CD4-positive, alpha-beta memory T cell (primary cell): ENCODE measurements at regions not wholly inside any gene's neighbourhood (a gene's known extent, or its start where the extent isn't known, plus 50 kb on each side); places are given as distances from the start of the nearest gene placed in this dataset.
A peak's percentile ranks its signal among the peaks of the same experiment; 100 is the strongest.

Source experiments
- CTCF ChIA-PET: fragments of 350-600 bp; sonication (Branson Sonifier 250); formaldehyde crosslinking; loops from one replicate; lab custom pipeline; 2021; ENCODE audit warnings: inconsistent platforms; ENCODE audit not compliant: partially characterized antibody; lab: Charles Lee
- POLR2A ChIA-PET: fragments of 350-600 bp; sonication (Branson Sonifier 250); formaldehyde crosslinking; loops from one replicate; lab custom pipeline; 2021; ENCODE audit not compliant: partially characterized antibody; lab: Charles Lee
- DNase-seq, 5 donors: peaks; one replicate each; pipeline versions ENCODE4 v3.0.0 to v3.0.0-alpha.2; 2020 to 2022; ENCODE audit warnings: mixed read lengths in 1 of 5
- H3K27ac ChIP-seq: one replicate; pipeline ENCODE4 v1.7.0; 2013; ENCODE audit warnings: low read depth, low read length
- H3K27me3 ChIP-seq: 2 replicates; pipeline ENCODE4 v1.7.0; 2013; ENCODE audit warnings: mild to moderate bottlenecking, low read length, moderate library complexity; ENCODE audit not compliant: insufficient read depth
- H3K36me3 ChIP-seq: 2 replicates; pipeline ENCODE4 v1.7.0; 2013; ENCODE audit warnings: mild to moderate bottlenecking, low read length, moderate library complexity; ENCODE audit not compliant: insufficient read depth
- H3K4me1 ChIP-seq: 2 replicates; pipeline ENCODE4 v1.7.0; 2013; ENCODE audit warnings: mild to moderate bottlenecking, low read length, moderate library complexity; ENCODE audit not compliant: insufficient read depth
- H3K4me3 ChIP-seq, 2 donors: one replicate each; pipeline ENCODE4 v1.7.0; 2013; ENCODE audit warnings: low read length in 2 of 2, mild to moderate bottlenecking in 1 of 2
- H3K9me3 ChIP-seq, 2 donors: one replicate each; pipeline ENCODE4 v1.7.0; 2013; ENCODE audit warnings: low read length in 2 of 2, control low read depth in 1 of 2; ENCODE audit not compliant: control insufficient read depth in 1 of 2
- H3K27ac Mint-ChIP-seq, 7 donors: one replicate each; pipeline ENCODE4 v1.8.0; 2020 to 2021; ENCODE audit warnings: mixed read lengths in 7 of 7, mild to moderate bottlenecking in 6 of 7, inconsistent platforms in 3 of 7, moderate library complexity in 3 of 7
- H3K27me3 Mint-ChIP-seq, 2 donors: one replicate each; pipeline ENCODE4 v1.8.0; 2020 to 2021; ENCODE audit warnings: mixed read lengths in 2 of 2
- H3K36me3 Mint-ChIP-seq, 2 donors: one replicate each; pipeline ENCODE4 v1.8.0; 2020 to 2021; ENCODE audit warnings: mixed read lengths in 2 of 2, inconsistent platforms in 1 of 2, mild to moderate bottlenecking in 1 of 2
- H3K4me1 Mint-ChIP-seq, 4 donors: one replicate each; pipeline ENCODE4 v1.8.0; 2020 to 2021; ENCODE audit warnings: mixed read lengths in 4 of 4, mild to moderate bottlenecking in 1 of 4
- H3K4me3 Mint-ChIP-seq, 8 donors: one replicate each; pipeline ENCODE4 v1.8.0; 2020 to 2021; ENCODE audit warnings: mixed read lengths in 8 of 8, mild to moderate bottlenecking in 7 of 8, moderate library complexity in 6 of 8, inconsistent platforms in 3 of 8
- H3K9me3 Mint-ChIP-seq, 8 donors: one replicate each; pipeline ENCODE4 v1.8.0; 2020 to 2021; ENCODE audit warnings: mixed read lengths in 8 of 8, mild to moderate bottlenecking in 5 of 8, inconsistent platforms in 3 of 8, moderate library complexity in 1 of 8
- intact Hi-C: fragments of 100-400 bp; cut with micrococcal nuclease; formaldehyde crosslinking; loops from one replicate; pipeline ENCODE4 v1.15.1; 2023

- Histone ChIP-seq H3K9me3 (no peaks in the 10 kb centered on the region), H3K4me3 (no peak overlapping the region), H3K27me3 (no peaks in the 10 kb centered on the region), H3K4me1 (no peaks in the 10 kb centered on the region), H3K27ac (no peak overlapping the region), H3K36me3 (no peaks in the 10 kb centered on the region)
- Mint-ChIP-seq H3K4me3 (no peak overlapping the region), H3K27me3 (peaks cover 2 to 5% of the 10 kb centered on the region in 2 donors), H3K4me1 (no peaks in the 10 kb centered on the region), H3K36me3 (no peaks in the 10 kb centered on the region), H3K27ac (no peak overlapping the region), H3K9me3 (peaks cover 0 to 3% (median 0%) of the 10 kb centered on the region in 8 donors)
- POLR2A ChIA-PET = no interaction called here
- DNase-seq = no peak
- intact Hi-C loops = no loop called here
- CTCF ChIA-PET = no interaction called here
These were observed 127.0 kb downstream of the INHBB start for GRCh38 chr2:120472891-120473309.

GRCh38 chr2:120473522-120474271 is 127.8 kb downstream of the INHBB start:
- Histone ChIP-seq H3K27ac (no peak overlapping the region), H3K4me3 (no peak overlapping the region), H3K4me1 (no peaks in the 10 kb centered on the region), H3K27me3 (no peaks in the 10 kb centered on the region), H3K36me3 (no peaks in the 10 kb centered on the region), H3K9me3 (no peaks in the 10 kb centered on the region)
- ChIA-PET POLR2A (no interaction called here), CTCF (no interaction called here)
- H3K4me3 Mint-ChIP-seq = no peak overlapping the region
- H3K9me3 Mint-ChIP-seq = peaks cover 0 to 3% (median 0%) of the 10 kb centered on the region in 8 donors
- no peak for DNase-seq
- H3K27ac Mint-ChIP-seq = no peak overlapping the region
- intact Hi-C loops = no loop called here
- H3K4me1 Mint-ChIP-seq = no peaks in the 10 kb centered on the region
- H3K36me3 Mint-ChIP-seq = no peaks in the 10 kb centered on the region
- H3K27me3 Mint-ChIP-seq = peaks cover 1 to 7% of the 10 kb centered on the region in 2 donors

- Mint-ChIP-seq H3K27me3 (peaks cover 0 to 7% of the 10 kb centered on the region in 2 donors), H3K36me3 (no peaks in the 10 kb centered on the region), H3K9me3 (peaks cover 0 to 3% (median 0%) of the 10 kb centered on the region in 8 donors), H3K4me1 (no peaks in the 10 kb centered on the region), H3K27ac (no peak overlapping the region), H3K4me3 (no peak overlapping the region)
- intact Hi-C loops = no loop called here
- Histone ChIP-seq H3K27me3 (no peaks in the 10 kb centered on the region), H3K4me1 (no peaks in the 10 kb centered on the region), H3K4me3 (no peak overlapping the region), H3K27ac (no peak overlapping the region), H3K36me3 (no peaks in the 10 kb centered on the region), H3K9me3 (no peaks in the 10 kb centered on the region)
- CTCF ChIA-PET = no interaction called here
- no peak for DNase-seq
- POLR2A ChIA-PET = no interaction called here
These were observed 128.6 kb downstream of the INHBB start for GRCh38 chr2:120474486-120474885.

GRCh38 chr2:120476141-120476540 is 130.2 kb downstream of the INHBB start:
- H3K4me1 Mint-ChIP-seq = no peaks in the 10 kb centered on the region
- no peaks in the 10 kb centered on the region for H3K36me3 Mint-ChIP-seq
- Histone ChIP-seq H3K9me3 (no peaks in the 10 kb centered on the region), H3K27ac (no peak overlapping the region), H3K4me1 (no peaks in the 10 kb centered on the region), H3K27me3 (no peaks in the 10 kb centered on the region), H3K4me3 (no peak overlapping the region), H3K36me3 (no peaks in the 10 kb centered on the region)
- H3K9me3 Mint-ChIP-seq = peaks cover 0 to 3% (median 0%) of the 10 kb centered on the region in 8 donors
- no peak overlapping the region for H3K27ac Mint-ChIP-seq
- ChIA-PET POLR2A (no interaction called here), CTCF (no interaction called here)
- H3K4me3 Mint-ChIP-seq = no peak overlapping the region
- DNase-seq = no peak
- intact Hi-C loops = no loop called here
- peaks cover 0 to 7% of the 10 kb centered on the region in 2 donors for H3K27me3 Mint-ChIP-seq

- POLR2A ChIA-PET = no interaction called here
- no peaks in the 10 kb centered on the region for H3K4me1 Mint-ChIP-seq
- Histone ChIP-seq H3K9me3 (no peaks in the 10 kb centered on the region), H3K27ac (no peak overlapping the region), H3K36me3 (no peaks in the 10 kb centered on the region), H3K27me3 (no peaks in the 10 kb centered on the region), H3K4me1 (no peaks in the 10 kb centered on the region), H3K4me3 (no peak overlapping the region)
- intact Hi-C loops = no loop called here
- CTCF ChIA-PET = no interaction called here
- no peak overlapping the region for H3K4me3 Mint-ChIP-seq
- H3K36me3 Mint-ChIP-seq = no peaks in the 10 kb centered on the region
- H3K27me3 Mint-ChIP-seq = peaks cover 0 to 7% of the 10 kb centered on the region in 2 donors
- no peak overlapping the region for H3K27ac Mint-ChIP-seq
- peaks cover 0 to 3% (median 0%) of the 10 kb centered on the region in 8 donors for H3K9me3 Mint-ChIP-seq
- DNase-seq = no peak
These were observed 131.3 kb downstream of the INHBB start for GRCh38 chr2:120477198-120477597.

GRCh38 chr2:120477831-120478481 is 132.0 kb downstream of the INHBB start:
- Histone ChIP-seq H3K4me1 (no peaks in the 10 kb centered on the region), H3K27me3 (no peaks in the 10 kb centered on the region), H3K9me3 (no peaks in the 10 kb centered on the region), H3K36me3 (no peaks in the 10 kb centered on the region), H3K27ac (no peak overlapping the region), H3K4me3 (no peak overlapping the region)
- Mint-ChIP-seq H3K4me3 (no peak overlapping the region), H3K36me3 (no peaks in the 10 kb centered on the region), H3K27me3 (peaks cover 0 to 7% of the 10 kb centered on the region in 2 donors), H3K4me1 (no peaks in the 10 kb centered on the region), H3K9me3 (no peaks in the 10 kb centered on the region), H3K27ac (peak overlapping the region in 1 of 7 donors; percentile 6)
- DNase-seq = no peak
- ChIA-PET POLR2A (no interaction called here), CTCF (no interaction called here)
- intact Hi-C loops = no loop called here

- Histone ChIP-seq H3K27ac (no peak overlapping the region), H3K36me3 (no peaks in the 10 kb centered on the region), H3K4me1 (no peaks in the 10 kb centered on the region), H3K9me3 (no peaks in the 10 kb centered on the region), H3K27me3 (no peaks in the 10 kb centered on the region), H3K4me3 (no peak overlapping the region)
- H3K4me1 Mint-ChIP-seq = no peaks in the 10 kb centered on the region
- H3K27ac Mint-ChIP-seq = no peak overlapping the region
- no peaks in the 10 kb centered on the region for H3K9me3 Mint-ChIP-seq
- CTCF ChIA-PET = no interaction called here
- H3K4me3 Mint-ChIP-seq = no peak overlapping the region
- POLR2A ChIA-PET = no interaction called here
- H3K36me3 Mint-ChIP-seq = no peaks in the 10 kb centered on the region
- no peak for DNase-seq
- intact Hi-C loops = no loop called here
- peaks cover 1 to 12% of the 10 kb centered on the region in 2 donors for H3K27me3 Mint-ChIP-seq
These were observed 134.5 kb downstream of the INHBB start for GRCh38 chr2:120480346-120480902.
